Smooth muscle cell of the brain vasculature (primary cell): ENCODE measurements at regions not wholly inside any gene's neighbourhood (a gene's known extent, or its start where the extent isn't known, plus 50 kb on each side); places are given as distances from the start of the nearest gene placed in this dataset.
A peak's percentile ranks its signal among the peaks of the same experiment; 100 is the strongest.

ENCODE experiments used
- DNase-seq: peaks from one replicate; pipeline ENCODE4 v3.0.0-alpha.2; 2012; ENCODE audit warnings: low read depth, low spot score

DNA sequence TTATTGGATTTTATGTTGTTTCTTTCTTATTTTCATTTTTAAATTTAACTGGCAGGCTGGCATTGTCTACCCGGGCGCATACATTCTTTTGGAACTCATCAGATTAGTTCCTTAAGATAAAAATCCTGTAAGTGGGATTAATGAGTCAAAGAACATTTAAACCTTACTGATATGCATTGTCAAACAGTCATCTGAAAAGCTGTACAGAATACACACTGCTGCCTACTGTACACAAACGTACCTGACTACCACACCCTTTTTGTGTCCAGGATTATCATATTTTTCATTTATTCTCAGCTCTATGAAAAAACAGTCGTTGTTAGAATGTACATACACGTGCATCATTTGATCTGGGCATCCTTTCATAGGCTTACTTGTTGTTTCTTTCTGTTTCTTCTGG lies 358.3 kb downstream of the EFNB2 start:
- DNase-seq: no peak

DNA sequence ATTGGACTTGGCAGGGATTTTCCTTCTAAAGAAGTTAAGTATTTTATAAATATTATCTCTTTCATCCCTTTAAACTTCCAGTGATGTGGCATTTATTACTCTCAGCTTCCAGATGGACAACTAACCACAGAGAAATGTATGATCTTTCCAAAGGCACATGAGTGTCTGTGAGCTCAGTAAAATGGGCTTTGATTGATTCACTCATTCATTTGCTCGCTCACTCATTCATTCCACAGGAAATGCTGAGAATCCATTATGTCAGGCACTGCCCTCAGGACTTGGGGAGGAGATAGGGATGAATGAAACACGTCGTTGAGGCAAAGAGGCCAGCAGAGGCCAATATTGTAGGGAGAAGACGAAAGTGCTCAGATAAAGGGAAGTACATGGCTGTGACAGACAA lies 359.3 kb downstream of the EFNB2 start:
- no peak for DNase-seq

DNA sequence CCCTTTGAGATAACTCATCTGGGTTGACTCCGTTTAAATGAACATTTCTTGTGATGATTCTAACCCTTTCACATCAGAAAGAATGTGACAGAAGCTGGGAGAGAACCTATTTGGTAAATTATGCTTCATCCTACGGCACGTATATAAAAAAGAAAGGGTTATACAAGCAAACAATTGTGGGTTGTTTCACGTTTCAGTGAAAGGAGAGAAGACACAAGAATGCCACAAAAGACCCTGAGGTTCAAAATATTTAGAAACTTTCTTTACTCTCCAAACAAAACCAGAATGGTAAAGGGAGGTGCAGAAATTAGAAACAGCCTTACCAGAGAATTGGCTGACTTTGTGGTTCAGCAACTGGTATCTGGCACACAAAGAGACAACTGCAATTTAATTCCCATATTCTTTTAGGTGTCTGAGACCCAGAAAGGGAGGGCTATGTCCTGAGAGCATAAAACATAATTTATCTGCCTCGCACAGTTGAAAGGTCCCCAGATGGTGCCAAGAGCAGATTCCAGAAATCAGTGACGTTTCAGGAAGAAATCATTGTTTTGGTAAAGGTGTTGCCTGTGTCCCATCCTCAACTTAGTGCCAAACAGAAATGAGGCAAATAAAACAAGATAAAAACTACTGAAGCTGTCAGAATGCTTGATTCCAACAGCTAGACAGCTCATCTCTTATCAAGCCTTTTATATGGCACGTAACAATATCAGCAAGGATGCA lies 361.4 kb downstream of the EFNB2 start:
- DNase-seq: no peak

DNA sequence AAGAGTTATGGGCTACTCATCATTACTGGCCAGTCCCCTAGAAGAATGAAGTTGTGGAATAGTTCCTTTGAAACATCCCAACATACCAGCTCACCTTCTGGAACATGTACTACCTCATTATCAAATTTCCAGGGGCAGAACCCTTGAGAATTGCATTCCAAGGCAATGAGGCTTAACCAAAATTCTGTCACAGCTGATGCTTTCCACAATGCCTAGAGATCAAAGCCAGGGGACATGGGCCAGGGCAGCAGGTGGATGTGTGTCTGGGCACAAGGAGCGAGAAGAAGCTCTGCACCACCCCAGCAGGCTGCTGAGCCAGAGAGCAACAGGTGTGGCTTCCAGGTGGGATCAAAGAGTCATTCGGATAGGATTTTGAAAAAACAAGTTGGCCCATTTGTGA lies 362.1 kb downstream of the EFNB2 start:
- DNase-seq: no peak

DNA sequence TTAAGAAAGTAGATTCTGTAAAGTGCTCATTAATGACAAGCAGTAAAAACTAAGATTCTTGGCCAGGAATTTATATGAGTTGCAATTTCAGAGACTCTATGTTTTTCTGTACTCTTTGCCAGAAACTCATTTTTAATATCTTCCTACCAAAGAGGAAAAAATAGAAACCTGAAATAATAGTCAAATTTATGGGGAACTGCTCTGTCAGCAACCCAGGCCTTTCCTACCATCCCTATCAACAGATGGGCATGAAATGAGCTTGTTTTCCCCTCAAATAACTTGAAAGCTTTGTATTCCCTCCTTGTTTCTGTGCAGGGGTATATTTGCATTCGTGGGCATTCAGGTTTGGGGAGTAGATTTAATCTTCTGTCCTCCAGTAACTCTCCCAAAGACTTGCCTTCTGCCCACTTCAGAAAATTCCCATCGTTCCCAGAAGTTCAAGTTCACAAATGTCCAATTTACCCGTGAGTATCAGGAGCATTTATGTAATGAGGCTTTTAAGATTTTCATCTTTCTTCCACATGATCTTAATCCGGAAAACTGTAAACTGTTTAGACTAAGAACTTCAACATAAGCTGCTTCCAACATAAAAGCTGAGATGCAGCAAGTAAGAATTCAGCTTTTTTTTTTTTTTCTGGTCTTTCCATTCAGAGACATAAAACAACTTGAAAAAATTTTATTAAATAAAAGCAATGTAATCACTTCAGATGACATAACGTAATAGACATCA lies 363.1 kb downstream of the EFNB2 start:
- DNase-seq: no peak

DNA sequence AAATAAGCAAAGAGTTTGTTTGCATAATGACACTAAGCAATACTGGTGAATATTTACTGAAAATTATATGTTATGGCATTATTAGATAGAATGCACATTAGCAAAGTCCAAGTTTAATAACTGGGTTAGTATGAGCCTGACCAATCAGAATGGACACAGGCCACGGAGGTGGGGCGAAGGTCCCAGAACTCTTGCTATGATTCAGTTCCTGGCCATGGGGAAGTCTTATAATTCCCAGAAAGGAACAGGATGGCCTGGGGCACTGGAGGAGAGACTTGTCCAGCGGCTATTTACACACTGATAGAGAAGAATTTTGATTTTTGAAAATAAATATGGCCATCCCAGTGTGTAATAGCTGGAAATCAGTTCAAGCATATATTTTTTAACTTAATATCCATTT lies 372.0 kb downstream of the EFNB2 start:
- DNase-seq: no peak

DNA sequence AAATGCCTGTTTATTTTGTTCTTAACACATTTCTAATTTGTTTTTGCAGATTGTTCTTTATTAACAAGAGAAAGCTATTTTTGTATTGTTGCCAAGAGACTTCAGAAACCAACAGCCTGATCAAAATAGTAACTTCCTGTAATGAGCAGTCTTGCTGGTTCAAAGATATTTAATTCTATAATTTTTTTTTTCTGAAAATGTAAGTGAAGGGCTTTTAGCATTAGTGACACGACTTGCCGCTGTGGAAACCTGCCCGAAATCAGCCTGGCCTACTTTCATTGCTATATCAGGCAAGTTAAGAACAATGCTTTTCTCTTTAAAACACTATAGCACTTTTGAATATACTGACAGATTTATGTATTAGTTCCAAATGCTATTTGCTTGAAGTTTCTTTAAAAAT lies 374.3 kb downstream of the EFNB2 start:
- DNase-seq: no peak

DNA sequence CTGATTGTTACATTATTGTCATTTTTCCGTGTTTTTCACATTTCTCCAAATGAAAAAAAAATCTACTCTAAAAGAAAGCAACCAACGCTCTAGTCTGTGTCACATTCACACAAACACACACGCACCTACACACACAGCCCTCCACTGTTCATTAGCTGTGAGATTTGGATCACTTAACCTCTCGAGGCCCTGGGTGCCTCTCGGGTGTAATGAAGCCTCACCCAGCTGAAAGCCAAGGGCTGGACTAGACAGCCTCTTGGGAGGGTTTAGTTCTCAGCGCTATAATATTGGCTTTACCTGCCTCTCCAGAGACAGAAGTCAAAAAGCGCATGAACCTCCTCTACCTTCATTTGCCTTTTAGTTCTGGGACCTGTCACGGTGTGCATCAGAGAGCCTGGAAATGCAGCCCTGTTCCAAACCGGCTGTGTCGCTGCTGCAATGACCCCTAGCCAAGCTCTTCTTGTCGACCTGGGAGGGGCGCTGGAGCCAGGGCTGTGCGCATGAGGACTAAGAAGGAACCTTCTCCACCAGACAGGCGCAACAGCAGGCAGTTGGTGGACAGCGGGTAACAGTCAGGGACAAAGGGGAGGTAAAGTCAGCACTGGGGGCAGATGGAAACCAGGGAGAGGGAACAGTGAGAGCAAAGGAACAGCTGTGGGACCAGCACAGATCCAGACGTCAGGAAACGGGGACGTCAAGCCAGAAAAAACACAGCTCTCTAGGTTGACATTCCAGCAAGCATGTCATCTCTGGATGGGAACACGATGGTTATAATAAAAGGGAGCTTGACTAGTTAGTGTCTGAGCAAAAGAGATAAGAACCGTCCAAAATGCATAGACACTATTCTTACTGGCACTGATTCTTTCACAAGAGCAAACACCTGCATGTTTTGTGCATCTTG lies 375.9 kb downstream of the EFNB2 start:
- no peak for DNase-seq

DNA sequence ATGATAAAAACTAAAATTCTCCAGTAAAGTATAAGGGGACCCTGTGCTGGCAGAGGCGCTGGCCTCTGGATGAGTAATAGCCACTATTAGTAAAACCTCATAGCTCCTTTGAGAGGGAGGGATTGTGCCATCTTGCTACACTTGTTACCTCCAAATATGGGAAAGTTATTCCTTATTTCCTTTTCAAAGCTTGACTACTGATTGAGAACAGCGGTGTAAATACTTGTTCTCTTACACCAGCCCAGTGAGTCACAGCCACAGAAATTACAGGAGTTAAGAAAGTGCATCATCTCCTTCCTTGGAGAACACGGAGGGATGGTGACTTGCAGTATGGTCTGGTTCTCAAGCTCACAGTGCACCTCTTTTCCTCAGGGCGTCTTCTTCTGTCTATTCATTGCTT lies 379.0 kb downstream of the EFNB2 start:
- DNase-seq: peak; percentile 50

DNA sequence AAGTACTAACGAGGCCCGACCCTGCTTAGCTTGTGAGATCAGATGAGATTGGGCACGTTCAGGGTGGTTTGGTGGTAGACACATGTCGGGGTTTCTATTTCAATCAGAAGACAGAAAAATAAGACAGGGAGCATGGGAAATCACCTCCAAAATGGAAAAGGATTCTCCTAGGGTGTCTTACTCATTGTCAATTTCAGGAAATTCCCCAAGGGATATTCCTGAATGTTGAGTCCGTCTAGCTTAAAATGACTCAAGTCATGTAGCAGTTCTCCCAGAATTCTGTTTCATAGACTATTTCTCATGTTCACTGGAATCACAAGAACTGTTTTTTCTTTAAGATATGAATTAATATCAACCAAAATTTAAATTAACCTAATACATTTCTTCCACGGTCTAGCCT lies 380.1 kb downstream of the EFNB2 start:
- no peak for DNase-seq

DNA sequence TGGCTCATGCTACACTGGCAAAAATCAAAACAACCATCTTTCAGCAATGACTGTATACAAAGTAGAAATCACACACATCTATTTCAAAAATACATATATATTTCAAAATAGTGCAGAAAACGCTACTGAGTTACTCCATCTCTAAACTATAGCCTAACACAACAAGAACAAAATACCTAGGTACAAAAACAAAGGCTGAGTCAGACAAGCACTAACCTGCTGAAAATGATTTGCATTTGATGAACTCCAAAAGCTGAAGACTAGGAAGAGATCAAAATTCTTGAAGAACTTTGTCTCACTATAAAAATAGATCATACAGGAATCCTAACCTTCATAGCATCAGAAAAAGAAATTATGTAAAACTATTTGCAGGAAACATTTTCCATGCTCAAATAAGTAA lies 381.6 kb downstream of the EFNB2 start:
- DNase-seq: no peak

DNA sequence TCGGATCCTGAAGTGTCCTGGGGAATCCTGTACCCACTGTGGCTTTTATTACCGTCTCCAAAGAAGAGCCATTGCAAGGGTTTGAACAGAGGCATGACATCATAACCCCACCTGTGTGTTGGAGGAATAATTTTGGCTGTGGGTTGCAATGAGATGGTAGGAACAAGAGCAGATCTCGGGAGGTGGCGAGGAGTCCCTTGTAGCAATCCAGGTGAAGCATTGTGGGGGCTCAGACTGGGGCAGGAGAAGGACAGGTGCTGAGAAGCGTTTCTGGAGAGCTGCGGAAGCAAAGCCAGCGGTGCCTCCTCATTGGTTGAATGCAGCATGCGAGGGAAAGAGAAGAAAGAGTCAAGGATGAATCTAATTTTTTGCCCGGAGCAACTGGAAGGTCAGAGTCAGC lies 382.4 kb downstream of the EFNB2 start:
- no peak for DNase-seq

DNA sequence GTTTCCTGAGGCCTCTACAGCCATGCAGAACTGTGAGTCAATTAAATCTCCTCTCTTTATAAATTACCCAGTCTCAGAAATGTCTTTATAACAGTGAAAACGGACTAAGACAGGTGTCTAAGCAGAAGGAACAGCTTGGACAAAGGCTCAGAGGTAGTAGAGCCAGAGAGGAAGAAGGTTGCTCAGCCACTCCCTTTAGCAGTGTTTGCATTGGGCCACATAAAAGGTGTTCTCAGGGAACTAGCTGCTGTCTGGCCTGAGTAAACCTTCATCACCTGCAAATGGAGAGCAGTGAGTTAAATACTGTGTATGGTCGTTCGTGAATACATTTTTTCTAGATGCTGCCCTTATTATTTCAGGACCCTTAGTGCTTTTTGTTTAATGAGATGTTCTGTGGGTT lies 383.4 kb downstream of the EFNB2 start:
- DNase-seq: no peak

DNA sequence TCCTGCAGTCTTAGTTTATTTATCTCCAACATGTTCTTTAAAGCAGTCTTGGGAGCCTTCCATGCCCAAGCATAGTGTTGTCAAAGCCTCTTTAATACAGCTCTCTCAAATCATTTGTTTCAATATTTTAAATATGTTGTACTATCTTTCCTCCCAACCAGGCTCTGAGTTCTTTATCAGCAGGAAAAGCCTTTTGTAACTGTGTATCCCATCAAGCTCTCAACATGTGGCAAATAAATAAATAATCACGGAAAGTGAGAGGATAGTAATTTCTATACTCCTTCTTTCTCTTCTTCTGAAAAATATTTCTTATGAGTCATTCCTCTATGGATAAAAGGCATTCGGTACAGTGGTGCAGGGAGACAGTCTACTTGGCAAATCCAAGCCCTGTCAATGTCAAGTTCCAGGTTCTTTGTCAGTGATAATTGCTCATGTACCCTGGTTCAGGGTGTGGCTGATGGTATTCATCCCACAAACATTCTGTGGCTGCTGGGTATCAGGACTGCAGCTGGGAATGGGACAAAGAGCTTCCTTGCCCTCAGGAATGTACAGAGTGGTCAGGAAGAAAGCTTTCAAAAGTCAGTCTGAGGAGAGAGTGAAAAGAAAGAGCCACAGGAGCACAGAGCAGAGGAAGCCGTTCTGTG lies 384.3 kb downstream of the EFNB2 start:
- peak; percentile 39 for DNase-seq

DNA sequence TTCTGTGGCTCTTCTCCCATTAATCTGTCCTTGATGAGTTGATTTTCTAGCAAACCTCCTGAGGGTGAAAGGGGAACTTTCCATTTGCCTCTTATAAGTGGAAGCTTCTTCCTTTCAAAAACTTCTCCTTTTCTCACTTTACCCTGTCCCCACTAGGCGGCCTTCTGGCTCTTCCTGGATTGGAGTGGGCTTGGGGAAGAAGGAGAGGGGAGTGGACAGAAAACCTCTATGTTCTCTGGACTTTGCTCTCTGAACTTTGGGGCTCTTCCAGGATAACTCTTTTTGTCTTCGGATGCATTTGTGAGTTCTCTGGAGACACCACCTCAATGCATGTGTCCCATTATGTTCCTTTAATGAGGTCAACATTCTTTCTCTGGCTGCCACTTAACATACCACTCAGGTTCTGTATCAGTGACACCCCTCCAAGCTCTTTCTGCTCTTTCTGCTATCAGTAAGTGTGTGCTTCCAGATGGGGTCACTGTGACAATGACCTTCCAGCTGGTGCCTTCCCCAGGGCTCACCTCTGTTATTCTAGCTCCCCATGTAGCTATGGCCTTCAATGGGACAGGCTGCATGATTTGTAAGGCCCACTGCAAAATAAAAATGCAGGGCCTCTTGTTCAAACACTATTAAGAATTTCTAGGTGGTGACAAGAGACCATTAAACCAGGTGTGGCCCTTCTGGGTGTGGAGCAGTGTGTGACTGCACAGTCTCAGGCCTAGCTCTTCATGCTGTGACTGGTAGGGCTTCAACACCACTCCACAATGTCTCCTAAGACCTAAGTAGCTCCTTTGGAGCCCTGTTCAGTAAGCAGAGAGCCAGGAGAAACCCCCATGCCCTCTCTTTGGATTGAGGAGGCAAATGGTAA lies 389.2 kb downstream of the EFNB2 start:
- DNase-seq: no peak

DNA sequence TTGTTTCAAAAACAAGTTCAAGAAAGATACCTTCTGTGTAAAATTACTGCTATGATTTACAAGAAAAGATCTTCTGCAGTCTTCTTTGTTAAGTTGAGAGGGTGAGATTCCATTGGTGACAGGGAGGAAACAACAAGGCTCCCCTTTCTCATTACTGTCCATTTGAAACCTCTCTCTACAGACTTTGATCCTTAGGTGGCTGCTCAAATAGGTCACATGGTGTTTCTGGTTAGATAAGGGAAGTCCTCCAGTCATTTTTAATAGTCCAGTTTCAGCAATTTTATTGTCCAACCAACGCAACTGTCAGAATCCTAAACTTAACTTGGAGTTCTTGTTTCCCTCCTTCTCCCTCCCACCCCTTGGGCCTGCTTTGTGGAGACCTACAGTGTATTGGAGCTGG lies 390.4 kb downstream of the EFNB2 start:
- DNase-seq: no peak

DNA sequence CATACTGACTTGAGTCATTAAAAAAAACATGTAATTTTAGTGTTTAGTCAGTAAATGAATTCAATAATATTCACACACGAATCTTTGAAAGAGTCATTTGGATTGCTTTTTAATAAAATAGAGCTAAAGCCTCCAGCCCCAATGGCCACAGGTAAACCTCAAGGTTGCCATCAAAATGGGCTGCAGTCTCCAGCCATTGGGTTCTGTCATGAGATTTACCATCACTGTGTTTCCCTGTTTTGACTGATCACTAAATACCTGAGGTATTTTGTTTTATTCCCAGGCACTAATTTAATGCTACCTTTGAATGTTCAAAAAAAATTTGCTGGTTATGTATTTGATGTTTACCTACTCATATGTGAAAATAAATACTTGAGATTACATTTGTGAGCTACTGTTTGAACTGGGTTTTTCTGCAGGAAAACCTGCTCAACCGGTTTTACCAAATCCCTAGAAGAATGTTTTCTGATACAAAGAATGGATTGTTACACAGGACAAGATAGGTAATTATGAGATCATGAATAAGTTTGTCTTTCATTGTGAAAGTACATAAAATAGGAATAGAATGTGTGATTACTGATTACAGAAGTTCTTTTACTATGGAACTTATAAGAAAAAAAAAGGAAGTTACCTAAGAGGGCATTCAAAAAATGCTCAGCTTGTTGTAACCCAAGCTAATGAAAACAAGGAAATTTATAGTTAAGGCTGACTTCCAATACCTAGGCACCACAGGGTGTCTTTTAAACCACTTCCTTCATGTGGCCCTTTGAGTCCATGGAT lies 391.3 kb downstream of the EFNB2 start:
- no peak for DNase-seq

DNA sequence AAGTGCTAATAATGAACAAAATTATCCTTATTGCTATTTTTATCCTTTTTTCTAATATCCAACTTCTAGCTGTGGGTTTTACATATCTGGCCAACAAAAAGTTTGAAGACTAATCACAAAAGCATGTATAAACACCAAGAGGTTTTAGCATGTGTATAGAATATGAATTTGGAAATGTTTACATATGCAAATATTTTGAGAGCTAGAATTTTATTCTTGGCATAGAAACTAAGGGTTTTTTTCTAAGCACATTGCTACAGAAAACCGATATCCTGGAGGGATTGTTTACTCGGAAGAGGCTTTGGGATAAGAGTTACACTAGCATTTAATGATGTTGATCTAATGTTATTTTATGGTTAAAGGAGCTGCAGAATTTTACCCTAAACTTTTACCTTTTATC lies 392.1 kb downstream of the EFNB2 start:
- DNase-seq: peak; percentile 33

DNA sequence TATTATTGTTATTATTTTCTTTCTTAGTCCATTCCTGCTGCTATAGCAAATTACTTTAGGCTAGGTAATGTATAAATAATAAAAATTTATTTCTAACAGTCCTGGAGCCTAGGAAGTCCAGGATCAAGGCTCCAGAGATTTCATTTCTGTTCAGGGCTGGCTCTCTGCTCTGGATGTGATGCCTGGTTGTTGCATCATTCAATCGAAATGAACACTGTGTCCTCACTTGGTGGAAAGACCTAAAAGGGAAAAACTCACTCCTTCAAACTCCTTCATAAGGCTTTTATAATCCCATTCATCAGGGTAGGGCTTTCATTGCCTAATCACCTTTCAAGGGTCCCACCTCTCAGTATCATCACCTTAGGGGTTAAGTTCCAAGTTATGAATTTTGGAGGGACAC lies 395.0 kb downstream of the EFNB2 start:
- DNase-seq: no peak

DNA sequence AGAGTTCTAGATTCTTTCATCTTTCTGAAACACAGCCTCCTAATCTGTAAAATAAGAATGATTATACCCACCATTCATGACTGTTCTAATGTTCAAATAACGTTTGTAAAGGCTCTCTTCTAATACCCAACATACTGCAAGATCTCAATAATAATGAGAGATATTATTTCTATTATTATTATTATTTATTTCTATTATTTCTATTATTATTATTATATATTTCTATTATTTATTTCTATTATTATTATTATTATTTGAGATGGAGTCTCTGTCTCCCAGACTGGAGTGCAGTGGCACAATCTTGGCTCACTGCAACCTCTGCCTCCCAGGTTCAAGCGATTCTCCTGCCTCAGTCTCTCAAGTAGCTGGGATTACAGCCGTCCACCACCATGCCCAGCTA lies 395.5 kb downstream of the EFNB2 start:
- DNase-seq: no peak
